Nephron (organoid): ENCODE measurements at regions not wholly inside any gene's neighbourhood (a gene's known extent, or its start where the extent isn't known, plus 50 kb on each side); places are given as distances from the start of the nearest gene placed in this dataset.

Experiments
- H3K27ac Mint-ChIP-seq, 3 experiments: 2 replicates each; pipeline ENCODE4 v1.8.0; 2020; ENCODE audit warnings: mixed read lengths in 3 of 3, mild to moderate bottlenecking in 2 of 3, moderate library complexity in 1 of 3
- H3K27me3 Mint-ChIP-seq: 2 replicates; pipeline ENCODE4 v1.8.0; 2021; ENCODE audit warnings: low read depth, mild to moderate bottlenecking, moderate library complexity, mixed read lengths
- H3K36me3 Mint-ChIP-seq: 2 replicates; pipeline ENCODE4 v1.8.0; 2020; ENCODE audit warnings: low read depth, mixed read lengths
- H3K4me1 Mint-ChIP-seq: 2 replicates; pipeline ENCODE4 v1.8.0; 2020; ENCODE audit warnings: mixed read lengths
- H3K4me3 Mint-ChIP-seq, 3 experiments: 2 replicates each; pipeline ENCODE4 v1.8.0; 2020; ENCODE audit warnings: mild to moderate bottlenecking in 3 of 3, mixed read lengths in 3 of 3, moderate library complexity in 2 of 3
- H3K9me3 Mint-ChIP-seq: 2 replicates; pipeline ENCODE4 v1.8.0; 2020; ENCODE audit warnings: mixed read lengths
- CTCF ChIP-seq, 3 experiments: fragments of 200-600 bp; sonication (generic); IDR thresholded peaks; one replicate each; pipeline ENCODE4 v1.5.0; 2021; ENCODE audit warnings: antibody characterized with exemption in 3 of 3; ENCODE audit not compliant: unreplicated experiment in 3 of 3

GRCh38 chr20:6530254-6530653 lies 237.2 kb upstream of the BMP2 start:
- Mint-ChIP-seq H3K9me3 (peaks cover 3% of the 10 kb centered on the region), H3K36me3 (peaks cover 1% of the 10 kb centered on the region), H3K4me1 (peaks cover 6% of the 10 kb centered on the region), H3K27ac (no peak overlapping the region), H3K27me3 (no peaks in the 10 kb centered on the region), H3K4me3 (no peak overlapping the region)
- no peak for TF ChIP-seq CTCF (IDR thresholded peaks at IDR 0.05; ENCODE audit: unreplicated experiment in 3 of 3)

GRCh38 chr20:6525447-6526303 lies 241.8 kb upstream of the BMP2 start:
- Mint-ChIP-seq H3K27me3 (no peaks in the 10 kb centered on the region), H3K9me3 (peaks cover 27% of the 10 kb centered on the region), H3K4me1 (no peaks in the 10 kb centered on the region)

GRCh38 chr20:6524305-6524704 lies 243.2 kb upstream of the BMP2 start:
- no peak for TF ChIP-seq CTCF (IDR thresholded peaks at IDR 0.05; ENCODE audit: unreplicated experiment in 3 of 3)
- Mint-ChIP-seq H3K4me3 (no peak overlapping the region), H3K27ac (no peak overlapping the region), H3K4me1 (no peaks in the 10 kb centered on the region), H3K9me3 (peaks cover 29% of the 10 kb centered on the region), H3K27me3 (no peaks in the 10 kb centered on the region), H3K36me3 (peaks cover 4% of the 10 kb centered on the region)

More at GRCh38 chr20:6525447-6526303, 241.8 kb upstream of the BMP2 start:
- Mint-ChIP-seq H3K27ac (no peak overlapping the region), H3K4me3 (no peak overlapping the region), H3K36me3 (peaks cover 4% of the 10 kb centered on the region)
- no peak for TF ChIP-seq CTCF (IDR thresholded peaks at IDR 0.05; ENCODE audit: unreplicated experiment in 3 of 3)

GRCh38 chr20:6519556-6519955 lies 247.9 kb upstream of the BMP2 start:
- Mint-ChIP-seq H3K4me1 (no peaks in the 10 kb centered on the region), H3K27ac (no peak overlapping the region), H3K4me3 (no peak overlapping the region), H3K27me3 (no peaks in the 10 kb centered on the region), H3K36me3 (no peaks in the 10 kb centered on the region), H3K9me3 (peaks cover 26% of the 10 kb centered on the region)
- no peak for TF ChIP-seq CTCF (IDR thresholded peaks at IDR 0.05; ENCODE audit: unreplicated experiment in 3 of 3)

- Mint-ChIP-seq H3K27ac (no peak overlapping the region), H3K9me3 (peaks cover 11% of the 10 kb centered on the region), H3K4me3 (no peak overlapping the region), H3K4me1 (no peaks in the 10 kb centered on the region), H3K27me3 (no peaks in the 10 kb centered on the region), H3K36me3 (no peaks in the 10 kb centered on the region)
- TF ChIP-seq CTCF (IDR thresholded peaks at IDR 0.05; ENCODE audit: unreplicated experiment in 3 of 3) = no peak
Measured at GRCh38 chr20:6515261-6515660, 252.2 kb upstream of the BMP2 start.

- no peaks in the 10 kb centered on the region for H3K27me3 Mint-ChIP-seq
- H3K4me3 Mint-ChIP-seq = no peak overlapping the region
- no peak overlapping the region for H3K27ac Mint-ChIP-seq
- no peaks in the 10 kb centered on the region for H3K4me1 Mint-ChIP-seq
- no peak for TF ChIP-seq CTCF (IDR thresholded peaks at IDR 0.05; ENCODE audit: unreplicated experiment in 3 of 3)
- H3K36me3 Mint-ChIP-seq = no peaks in the 10 kb centered on the region
- H3K9me3 Mint-ChIP-seq = peaks cover 14% of the 10 kb centered on the region
Measured at GRCh38 chr20:6513599-6513998, 253.9 kb upstream of the BMP2 start.
